A673 (cell line): ENCODE measurements at regions not wholly inside any gene's neighbourhood (a gene's known extent, or its start where the extent isn't known, plus 50 kb on each side); places are given as distances from the start of the nearest gene placed in this dataset.

Experiments
- BruUV-seq: library from RNA; stranded (reverse); fragments of 400-500 nt; replicated peaks from 2 replicates; lab custom pipeline; 2021; lab: Mats Ljungman, UMichigan
- CTCF ChIA-PET: fragments of 300-600 bp; sonication (Branson Sonifier 250); formaldehyde crosslinking; loops from one replicate; lab custom pipeline; 2022; ENCODE audit warnings: antibody characterized with exemption; lab: Charles Lee
- POLR2A ChIA-PET: fragments of 300-600 bp; sonication (Branson Sonifier 250); formaldehyde crosslinking; loops from one replicate; lab custom pipeline; 2022; ENCODE audit warnings: antibody characterized with exemption; ENCODE audit not compliant: low non-redundant PET; lab: Charles Lee
- DNase-seq: peaks from one replicate; pipeline ENCODE4 v3.0.0-alpha.2; 2015; ENCODE audit warnings: low spot score
- H3K27ac ChIP-seq: fragments of 200-600 bp; sonication (generic); 2 replicates; pipeline ENCODE4 v1.5.1; 2016; ENCODE audit warnings: mixed run types, low read depth, mild to moderate bottlenecking, mixed read lengths, antibody characterized with exemption, low read length; ENCODE audit not compliant: poor library complexity, severe bottlenecking
- H3K27me3 ChIP-seq: fragments of 200-600 bp; sonication (generic); replicated peaks from 2 replicates; pipeline ENCODE4 v1.6.1; 2017; ENCODE audit warnings: mixed run types, low read depth, mild to moderate bottlenecking, mixed read lengths, antibody characterized with exemption, low read length; ENCODE audit not compliant: insufficient read depth, poor library complexity
- H3K36me3 ChIP-seq: fragments of 200-600 bp; sonication (generic); 2 replicates; pipeline ENCODE4 v1.6.1; 2016; ENCODE audit warnings: mixed run types, mild to moderate bottlenecking, mixed read lengths, antibody characterized with exemption, low read length; ENCODE audit not compliant: insufficient read depth, poor library complexity, severe bottlenecking
- H3K4me1 ChIP-seq: fragments of 200-600 bp; sonication (generic); 2 replicates; pipeline ENCODE4 v1.6.1; 2017; ENCODE audit warnings: mixed run types, mild to moderate bottlenecking, mixed read lengths, antibody characterized with exemption, low read length; ENCODE audit not compliant: insufficient read depth, poor library complexity, severe bottlenecking
- H3K4me3 ChIP-seq: fragments of 200-600 bp; sonication (generic); 2 replicates; pipeline ENCODE4 v1.5.1; 2016; ENCODE audit warnings: low read depth, mixed run types, mild to moderate bottlenecking, mixed read lengths, low read length; ENCODE audit not compliant: poor library complexity, severe bottlenecking
- H3K9me3 ChIP-seq: fragments of 200-600 bp; sonication (generic); 2 replicates; pipeline ENCODE4 v1.6.1; 2016; ENCODE audit warnings: mixed run types, low read depth, mild to moderate bottlenecking, mixed read lengths, antibody characterized with exemption, low read length; ENCODE audit not compliant: poor library complexity, severe bottlenecking
- CTCF ChIP-seq: fragments of 300-800, 200-600 bp; sonication (generic); conservative IDR thresholded peaks from 2 replicates; pipeline ENCODE4 v1.5.1; 2017; ENCODE audit warnings: low read depth, mild to moderate bottlenecking, antibody characterized with exemption, low read length, moderate library complexity, mixed read lengths
- EZH2 ChIP-seq: fragments of 200-600 bp; sonication (generic); IDR thresholded peaks from 2 replicates; pipeline ENCODE4 v1.6.1; 2017; ENCODE audit warnings: borderline replicate concordance, low read depth, mild to moderate bottlenecking, mixed read lengths, antibody characterized with exemption, low read length; ENCODE audit not compliant: poor library complexity, severe bottlenecking
- intact Hi-C: fragments of 100-400 bp; cut with micrococcal nuclease; formaldehyde crosslinking; loops from one replicate; pipeline ENCODE4 v1.10.0; 2022; ENCODE audit not compliant: unreplicated experiment

- Histone ChIP-seq H3K36me3 (no peaks in the 10 kb centered on the region), H3K4me1 (no peaks in the 10 kb centered on the region), H3K27ac (no peak overlapping the region), H3K27me3 (no peaks in the 10 kb centered on the region), H3K4me3 (no peak overlapping the region), H3K9me3 (no peaks in the 10 kb centered on the region)
- no TSS peak for BruUV-seq
- TF ChIP-seq EZH2, result no peak
- TF ChIP-seq CTCF, result no peak
- intact Hi-C loops, result no loop called here
- DNase-seq, result no peak
- ChIA-PET POLR2A (no interaction called here), CTCF (interaction anchor here (0.6 kb wide), 1 partner anchor 465 kb away, joined by 3 read pairs; no protein-coding TSS in a partner anchor)
Observed at GRCh38 chrX:17291171-17291900, 83.7 kb upstream of the NHS start.

GRCh38 chrX:17292111-17292527 is 82.9 kb upstream of the NHS start:
- CTCF ChIA-PET, result interaction anchor here (0.6 kb wide), 1 partner anchor 466 kb away, joined by 3 read pairs; no protein-coding TSS in a partner anchor
- POLR2A ChIA-PET, result no interaction called here
- no peak overlapping the region for H3K27ac ChIP-seq
- no peaks in the 10 kb centered on the region for H3K36me3 ChIP-seq
- no peaks in the 10 kb centered on the region for H3K4me1 ChIP-seq
- H3K4me3 ChIP-seq, result no peak overlapping the region
- H3K9me3 ChIP-seq, result no peaks in the 10 kb centered on the region
- no peaks in the 10 kb centered on the region for H3K27me3 ChIP-seq
- peak; percentile 14 for DNase-seq
- intact Hi-C loops, result no loop called here
- no TSS peak for BruUV-seq
- TF ChIP-seq CTCF, result no peak

- Histone ChIP-seq H3K27me3 (no peaks in the 10 kb centered on the region), H3K36me3 (no peaks in the 10 kb centered on the region), H3K9me3 (no peaks in the 10 kb centered on the region), H3K4me3 (no peak overlapping the region), H3K4me1 (no peaks in the 10 kb centered on the region), H3K27ac (no peak overlapping the region)
- no peak for TF ChIP-seq CTCF
- TF ChIP-seq EZH2, result no peak
- DNase-seq, result no peak
- intact Hi-C loops, result no loop called here
- ChIA-PET POLR2A (no interaction called here), CTCF (no interaction called here)
- no TSS peak for BruUV-seq
Observed at GRCh38 chrX:17294561-17294960, 80.4 kb upstream of the NHS start.
